ENCODE measurements at regions not wholly inside any gene's neighbourhood (a gene's known extent, or its start where the extent isn't known, plus 50 kb on each side); places are given as distances from the start of the nearest gene placed in this dataset.

GRCh38 chr12:110971189-110971920, 51.0 kb upstream of the MYL2 start:
- TF ChIP-seq ZNF274 (IDR thresholded peaks at IDR 0.05; ENCODE audit: low read depth, low read length) (no peak), SUZ12 (IDR thresholded peaks at IDR 0.05; ENCODE audit: extremely low read depth, insufficient read depth, insufficient read length) (no peak)
